Mesothelial cell of epicardium (in vitro differentiated cells): ENCODE measurements at regions not wholly inside any gene's neighbourhood (a gene's known extent, or its start where the extent isn't known, plus 50 kb on each side); places are given as distances from the start of the nearest gene placed in this dataset.

Experiments used
- DNase-seq, 2 experiments: peaks; one replicate each; pipeline ENCODE4 v3.0.0; 2021; ENCODE audit warnings: low spot score in 2 of 2; ENCODE audit not compliant: unreplicated experiment in 2 of 2
- H3K27ac Mint-ChIP-seq: 2 replicates; pipeline ENCODE4 v1.8.0; 2021; ENCODE audit warnings: mixed read lengths
- H3K27me3 Mint-ChIP-seq: 2 replicates; pipeline ENCODE4 v1.8.0; 2021; ENCODE audit warnings: low read depth, mixed read lengths
- H3K36me3 Mint-ChIP-seq: 2 replicates; pipeline ENCODE4 v1.8.0; 2021; ENCODE audit warnings: mixed read lengths
- H3K4me1 Mint-ChIP-seq: 2 replicates; pipeline ENCODE4 v1.8.0; 2021; ENCODE audit warnings: mixed read lengths
- H3K4me3 Mint-ChIP-seq: 2 replicates; pipeline ENCODE4 v1.8.0; 2021; ENCODE audit warnings: mild to moderate bottlenecking, moderate library complexity, mixed read lengths
- H3K9me3 Mint-ChIP-seq: 2 replicates; pipeline ENCODE4 v1.8.0; 2021; ENCODE audit warnings: mixed read lengths
- TF ChIP-seq, protein P1 (sequence below): fragments of 200-600 bp; sonication (generic); IDR thresholded peaks from one replicate; pipeline ENCODE4 v1.5.0; 2021; ENCODE audit warnings: antibody characterized with exemption; ENCODE audit not compliant: unreplicated experiment

DNA sequence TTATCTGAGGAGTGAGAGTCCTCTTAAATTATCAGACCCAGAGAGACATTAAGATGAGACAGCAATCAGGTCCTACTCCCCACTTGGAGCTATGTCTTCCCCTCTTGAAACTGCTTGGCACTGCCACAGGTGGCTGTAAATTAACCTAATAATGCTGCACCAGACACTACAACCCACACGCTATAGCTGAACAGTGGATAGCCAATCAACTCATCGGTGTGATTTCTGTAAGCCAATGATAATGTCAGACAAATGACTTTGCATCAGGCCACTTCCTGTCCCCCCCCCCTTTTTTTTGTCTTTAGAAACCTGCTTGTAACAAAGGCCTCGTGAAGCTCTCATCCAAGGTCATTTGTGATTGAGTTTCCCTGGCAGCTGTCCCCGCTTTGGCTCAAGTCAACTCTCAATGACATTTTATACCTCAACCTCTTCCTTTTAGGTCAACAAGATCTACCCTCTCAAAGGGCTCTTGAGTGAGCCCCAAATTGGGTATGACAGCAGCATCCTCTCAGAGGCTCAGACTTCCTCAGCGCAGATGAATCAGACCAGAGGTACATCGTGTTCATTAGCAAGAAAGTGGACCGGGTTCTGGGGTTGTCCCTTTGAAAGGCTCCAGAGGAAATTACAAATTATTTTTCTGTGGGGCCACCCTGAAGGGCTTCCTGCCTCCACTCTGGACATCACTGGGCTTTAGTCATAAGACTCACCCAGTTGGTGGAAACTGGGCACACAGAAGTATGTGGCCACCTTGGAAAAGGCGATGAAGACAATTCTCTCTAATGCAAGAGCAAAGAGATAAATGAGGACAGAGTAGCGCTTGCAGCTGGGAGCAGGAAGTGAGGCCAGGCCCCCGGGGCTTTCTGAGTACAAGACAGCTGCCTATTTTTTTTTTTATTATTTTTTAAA, 73.6 kb downstream of the COPS8 start:
- H3K9me3 Mint-ChIP-seq, result peaks cover 9% of the 10 kb centered on the region
- TF ChIP-seq, protein P1, sequence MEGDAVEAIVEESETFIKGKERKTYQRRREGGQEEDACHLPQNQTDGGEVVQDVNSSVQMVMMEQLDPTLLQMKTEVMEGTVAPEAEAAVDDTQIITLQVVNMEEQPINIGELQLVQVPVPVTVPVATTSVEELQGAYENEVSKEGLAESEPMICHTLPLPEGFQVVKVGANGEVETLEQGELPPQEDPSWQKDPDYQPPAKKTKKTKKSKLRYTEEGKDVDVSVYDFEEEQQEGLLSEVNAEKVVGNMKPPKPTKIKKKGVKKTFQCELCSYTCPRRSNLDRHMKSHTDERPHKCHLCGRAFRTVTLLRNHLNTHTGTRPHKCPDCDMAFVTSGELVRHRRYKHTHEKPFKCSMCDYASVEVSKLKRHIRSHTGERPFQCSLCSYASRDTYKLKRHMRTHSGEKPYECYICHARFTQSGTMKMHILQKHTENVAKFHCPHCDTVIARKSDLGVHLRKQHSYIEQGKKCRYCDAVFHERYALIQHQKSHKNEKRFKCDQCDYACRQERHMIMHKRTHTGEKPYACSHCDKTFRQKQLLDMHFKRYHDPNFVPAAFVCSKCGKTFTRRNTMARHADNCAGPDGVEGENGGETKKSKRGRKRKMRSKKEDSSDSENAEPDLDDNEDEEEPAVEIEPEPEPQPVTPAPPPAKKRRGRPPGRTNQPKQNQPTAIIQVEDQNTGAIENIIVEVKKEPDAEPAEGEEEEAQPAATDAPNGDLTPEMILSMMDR, result no peak
- DNase-seq, result no peak
- H3K27me3 Mint-ChIP-seq, result no peaks in the 10 kb centered on the region
- H3K27ac Mint-ChIP-seq, result no peak overlapping the region
- H3K4me3 Mint-ChIP-seq, result no peak overlapping the region
- H3K36me3 Mint-ChIP-seq, result peaks cover 4% of the 10 kb centered on the region
- peaks cover 6% of the 10 kb centered on the region for H3K4me1 Mint-ChIP-seq

DNA sequence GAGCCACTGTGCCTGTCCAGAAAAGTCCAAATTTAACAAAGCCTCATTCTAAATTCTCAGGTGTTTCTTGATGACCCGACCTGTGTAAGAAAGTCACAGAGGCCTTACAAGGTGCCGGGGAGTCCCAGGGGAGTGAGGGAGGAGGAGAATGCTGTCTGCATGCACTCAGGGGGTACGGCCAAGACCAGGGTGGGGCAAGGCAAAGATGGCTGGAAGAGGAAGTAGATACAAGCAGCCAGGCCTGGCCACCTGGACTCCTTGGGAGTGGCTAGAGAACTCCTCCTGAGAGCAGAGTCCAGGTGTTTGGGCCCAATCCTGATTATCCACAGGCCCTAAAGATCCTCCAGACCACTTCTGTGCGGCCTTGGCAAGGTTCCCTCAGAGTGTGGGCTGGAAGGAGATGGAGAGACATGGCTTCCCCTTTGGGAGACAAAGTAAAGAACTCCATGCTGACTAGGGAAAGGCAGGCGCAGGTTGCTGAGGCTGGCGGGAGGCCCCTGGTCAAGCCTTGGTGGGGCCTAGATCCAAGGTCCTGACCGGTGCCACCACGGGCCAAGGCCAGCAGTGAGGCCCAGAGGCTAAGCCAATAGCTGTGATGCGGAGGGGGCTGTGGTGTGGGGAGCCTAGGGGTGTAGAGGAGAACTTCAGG, 74.7 kb downstream of the COPS8 start:
- Mint-ChIP-seq H3K27me3 (no peaks in the 10 kb centered on the region), H3K36me3 (peaks cover 4% of the 10 kb centered on the region), H3K9me3 (peaks cover 16% of the 10 kb centered on the region), H3K4me1 (peaks cover 3% of the 10 kb centered on the region), H3K4me3 (no peak overlapping the region), H3K27ac (no peak overlapping the region)
- no peak for DNase-seq
- TF ChIP-seq, protein P1, result no peak

DNA sequence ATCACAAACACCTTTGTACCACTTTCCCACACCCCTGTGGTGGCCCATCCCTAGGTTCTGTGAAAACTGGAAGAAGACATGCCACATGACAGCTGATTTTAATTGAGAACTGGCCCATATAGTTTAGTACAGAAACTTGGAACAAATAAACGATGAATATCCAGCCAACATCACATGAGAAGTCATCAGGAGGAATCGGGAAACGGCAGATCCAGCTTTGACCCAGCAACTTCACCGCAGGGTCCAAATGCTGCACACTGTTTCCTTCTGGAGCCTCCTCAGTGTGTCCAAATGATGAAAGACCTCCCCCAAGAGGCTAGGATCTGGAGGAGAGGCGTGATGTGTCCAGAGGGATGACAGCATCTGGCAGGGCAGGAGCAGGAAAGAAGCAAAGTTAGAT, 75.5 kb downstream of the COPS8 start:
- Mint-ChIP-seq H3K4me3 (no peak overlapping the region), H3K4me1 (no peaks in the 10 kb centered on the region), H3K27ac (no peak overlapping the region), H3K9me3 (peaks cover 16% of the 10 kb centered on the region), H3K27me3 (no peaks in the 10 kb centered on the region), H3K36me3 (peaks cover 4% of the 10 kb centered on the region)
- DNase-seq, result no peak
- TF ChIP-seq, protein P1, result no peak

DNA sequence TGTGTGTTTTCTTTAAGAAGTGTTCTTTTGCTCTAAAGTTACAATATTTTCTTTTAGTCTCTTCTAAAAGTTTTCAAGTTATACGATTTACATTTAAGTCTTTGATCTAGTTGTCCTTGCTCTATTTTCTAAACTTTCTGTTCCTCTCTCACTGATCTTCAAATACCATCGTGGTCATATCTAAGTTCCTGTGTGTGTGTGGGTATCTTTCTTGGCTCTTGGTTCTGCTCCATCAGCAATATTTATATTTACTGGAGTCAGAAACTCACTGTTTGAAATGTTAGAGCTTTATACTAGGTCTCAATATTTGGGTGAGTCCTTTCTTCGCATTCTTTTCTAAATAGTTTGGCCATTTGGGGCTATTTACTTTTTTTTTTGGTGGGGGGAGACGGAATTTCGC, 77.3 kb downstream of the COPS8 start:
- H3K36me3 Mint-ChIP-seq, result peaks cover 5% of the 10 kb centered on the region
- no peak overlapping the region for H3K4me3 Mint-ChIP-seq
- no peak overlapping the region for H3K27ac Mint-ChIP-seq
- TF ChIP-seq, protein P1, result no peak
- no peaks in the 10 kb centered on the region for H3K4me1 Mint-ChIP-seq
- H3K27me3 Mint-ChIP-seq, result no peaks in the 10 kb centered on the region
- H3K9me3 Mint-ChIP-seq, result peaks cover 22% of the 10 kb centered on the region
- no peak for DNase-seq

DNA sequence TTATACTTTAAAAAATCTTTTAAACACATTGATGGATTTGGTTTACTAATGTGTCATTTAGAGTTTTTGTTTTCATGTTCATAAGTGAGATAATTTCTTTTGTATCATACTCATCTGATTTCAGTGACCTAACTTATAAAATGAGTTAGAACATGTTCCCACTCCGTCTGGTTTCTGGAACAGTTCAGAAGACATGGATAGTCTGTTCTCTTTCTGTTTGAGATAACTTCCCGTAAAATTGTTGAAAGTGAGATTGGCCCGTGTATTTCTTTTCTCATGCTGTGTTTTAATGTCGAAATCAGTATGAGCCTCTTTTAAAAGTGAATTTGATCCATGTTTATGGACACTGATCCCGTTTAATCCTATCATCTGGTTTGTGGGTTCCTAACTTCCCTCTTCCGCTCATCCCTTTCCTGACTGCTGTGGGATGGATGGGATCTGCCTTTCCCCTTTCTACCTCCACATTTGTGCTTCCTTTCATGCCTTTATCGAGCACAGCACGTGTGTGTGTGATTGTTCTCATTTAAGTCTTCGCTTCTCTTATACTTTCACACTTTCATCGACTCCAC, 78.9 kb downstream of the COPS8 start:
- Mint-ChIP-seq H3K27me3 (no peaks in the 10 kb centered on the region), H3K4me1 (no peaks in the 10 kb centered on the region), H3K36me3 (peaks cover 13% of the 10 kb centered on the region), H3K9me3 (peaks cover 30% of the 10 kb centered on the region), H3K27ac (peak overlapping the region; percentile 68), H3K4me3 (no peak overlapping the region)
- TF ChIP-seq, protein P1, result no peak
- no peak for DNase-seq
